Duodenal mucosa (tissue), 2 donors: ENCODE measurements at regions not wholly inside any gene's neighbourhood (a gene's known extent, or its start where the extent isn't known, plus 50 kb on each side); places are given as distances from the start of the nearest gene placed in this dataset.

ENCODE experiments used
- H3K27ac ChIP-seq: one replicate; pipeline ENCODE4 v1.7.0; 2013; ENCODE audit warnings: low read depth, low read length
- H3K27me3 ChIP-seq, 2 donors: one replicate each; pipeline ENCODE4 v1.7.0; 2013; ENCODE audit warnings: low read length in 2 of 2, control low read depth in 1 of 2; ENCODE audit not compliant: insufficient read depth in 2 of 2, control insufficient read depth in 1 of 2
- H3K36me3 ChIP-seq, 2 donors: one replicate each; pipeline ENCODE4 v1.7.0; 2013; ENCODE audit warnings: low read length in 2 of 2, control low read depth in 1 of 2; ENCODE audit not compliant: insufficient read depth in 2 of 2, control insufficient read depth in 1 of 2
- H3K4me1 ChIP-seq, 2 donors: one replicate each; pipeline ENCODE4 v1.7.0; 2013; ENCODE audit warnings: low read length in 2 of 2, control low read depth in 1 of 2; ENCODE audit not compliant: insufficient read depth in 2 of 2, control insufficient read depth in 1 of 2
- H3K4me3 ChIP-seq, 2 donors: one replicate each; pipeline ENCODE4 v1.7.0; 2013; ENCODE audit warnings: low read length in 2 of 2, low read depth in 1 of 2
- H3K9ac ChIP-seq, 2 donors: one replicate each; pipeline ENCODE4 v1.7.0; 2013; ENCODE audit warnings: low read length in 2 of 2, low read depth in 1 of 2
- H3K9me3 ChIP-seq, 2 donors: one replicate each; pipeline ENCODE4 v1.7.0; 2013; ENCODE audit warnings: low read length in 2 of 2, control low read depth in 1 of 2; ENCODE audit not compliant: control insufficient read depth in 1 of 2

DNA sequence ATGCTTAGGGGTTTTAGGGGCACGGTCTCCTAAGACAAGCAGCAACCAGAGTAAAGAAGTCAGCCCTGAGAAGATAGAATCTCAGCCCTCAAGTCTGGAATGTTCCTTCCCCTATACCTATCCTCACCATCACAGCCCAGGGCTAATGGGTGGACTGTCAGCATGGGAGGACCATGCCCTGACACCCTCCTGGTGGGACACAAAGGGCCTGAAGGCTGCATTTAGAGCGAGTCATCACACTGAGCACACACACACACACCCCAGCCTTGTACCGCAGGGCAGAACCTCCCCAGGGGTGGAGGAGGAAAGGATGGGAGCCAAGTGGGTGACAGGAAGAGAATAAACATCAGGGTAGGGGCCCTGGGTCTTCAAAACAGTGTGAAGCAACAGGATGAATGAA, 174.8 kb upstream of the SERP2 start:
- Histone ChIP-seq H3K9ac (no peak overlapping the region), H3K36me3 (no peaks in the 10 kb centered on the region), H3K4me1 (peaks cover 8 to 20% of the 10 kb centered on the region in 2 donors), H3K9me3 (no peaks in the 10 kb centered on the region), H3K27me3 (no peaks in the 10 kb centered on the region), H3K27ac (no peak overlapping the region), H3K4me3 (no peak overlapping the region)

DNA sequence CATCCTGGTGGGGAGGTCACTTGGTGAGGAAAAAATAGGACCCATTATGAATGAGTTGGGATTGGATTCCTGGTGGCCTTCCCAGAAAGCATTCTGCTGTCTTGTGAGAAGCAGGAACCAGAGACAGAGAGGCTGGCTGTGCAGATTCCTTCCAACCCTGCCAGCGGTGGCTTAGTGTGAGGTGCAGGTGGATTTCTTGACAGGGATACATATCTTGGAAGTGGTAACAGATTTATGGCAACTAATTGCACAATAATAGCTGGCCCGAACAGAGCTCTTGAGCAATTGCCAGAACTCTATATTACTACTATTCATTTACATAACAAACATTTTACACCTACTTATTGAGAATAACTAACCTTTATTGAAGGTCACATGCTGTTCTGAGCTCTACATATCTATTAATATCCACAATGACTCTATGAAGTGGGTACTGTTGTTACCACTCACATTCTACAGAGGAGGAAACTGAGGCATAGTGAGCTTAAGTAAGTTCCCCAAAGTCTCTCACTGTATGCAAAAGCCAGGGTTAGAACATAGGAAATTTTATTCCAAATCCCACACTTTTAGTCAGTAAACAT, 173.9 kb upstream of the SERP2 start:
- H3K4me1 ChIP-seq: peaks cover 8 to 20% of the 10 kb centered on the region in 2 donors
- H3K27me3 ChIP-seq: no peaks in the 10 kb centered on the region
- no peaks in the 10 kb centered on the region for H3K36me3 ChIP-seq
- no peak overlapping the region for H3K9ac ChIP-seq
- H3K4me3 ChIP-seq: no peak overlapping the region
- H3K27ac ChIP-seq: no peak overlapping the region
- H3K9me3 ChIP-seq: no peaks in the 10 kb centered on the region

DNA sequence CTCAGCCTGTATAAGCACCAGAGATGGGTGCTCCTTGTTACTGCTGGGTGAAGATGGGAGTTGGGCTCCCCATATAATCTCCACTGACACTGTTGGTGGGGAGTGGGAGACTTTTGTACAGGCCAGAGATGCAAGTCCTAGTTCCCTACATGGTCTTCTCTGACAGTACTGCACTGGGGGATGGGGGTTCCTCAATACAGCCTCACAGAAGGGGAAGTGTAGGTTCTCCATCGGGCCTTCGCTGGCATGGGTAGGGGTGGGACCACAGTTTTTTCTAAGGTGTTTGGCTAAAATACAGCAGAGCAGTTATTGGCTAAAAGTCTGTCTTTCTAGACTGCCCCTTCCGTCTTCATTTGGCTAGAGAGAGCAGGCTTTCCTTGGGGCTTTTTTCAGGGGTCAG, 167.2 kb upstream of the SERP2 start:
- H3K36me3 ChIP-seq: no peaks in the 10 kb centered on the region
- peaks cover 0 to 3% of the 10 kb centered on the region in 2 donors for H3K9me3 ChIP-seq
- no peak overlapping the region for H3K4me3 ChIP-seq
- no peak overlapping the region for H3K27ac ChIP-seq
- H3K27me3 ChIP-seq: no peaks in the 10 kb centered on the region
- H3K9ac ChIP-seq: no peak overlapping the region
- H3K4me1 ChIP-seq: no peaks in the 10 kb centered on the region

DNA sequence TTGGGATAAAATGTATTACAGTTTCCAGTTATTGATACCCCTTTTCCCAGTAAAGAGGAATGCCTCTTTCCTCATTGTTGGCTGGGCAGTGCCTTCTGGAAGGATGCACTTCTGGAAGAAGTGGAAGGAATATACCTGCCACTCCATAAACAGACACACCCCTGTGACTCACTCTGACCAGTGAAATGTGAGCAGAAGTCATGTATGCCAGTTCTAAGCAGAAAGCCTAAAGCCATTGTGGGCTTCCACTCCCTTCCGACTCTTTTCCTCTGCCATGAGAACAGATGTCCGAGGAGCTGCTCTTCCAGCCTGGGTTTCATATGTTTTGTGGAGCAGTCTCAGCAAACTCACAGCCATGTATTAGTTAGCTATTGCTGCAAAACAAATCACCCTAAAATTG, 166.1 kb upstream of the SERP2 start:
- H3K36me3 ChIP-seq: no peaks in the 10 kb centered on the region
- H3K4me1 ChIP-seq: no peaks in the 10 kb centered on the region
- H3K9ac ChIP-seq: no peak overlapping the region
- H3K4me3 ChIP-seq: no peak overlapping the region
- peaks cover 0 to 3% of the 10 kb centered on the region in 2 donors for H3K9me3 ChIP-seq
- H3K27ac ChIP-seq: no peak overlapping the region
- H3K27me3 ChIP-seq: no peaks in the 10 kb centered on the region

DNA sequence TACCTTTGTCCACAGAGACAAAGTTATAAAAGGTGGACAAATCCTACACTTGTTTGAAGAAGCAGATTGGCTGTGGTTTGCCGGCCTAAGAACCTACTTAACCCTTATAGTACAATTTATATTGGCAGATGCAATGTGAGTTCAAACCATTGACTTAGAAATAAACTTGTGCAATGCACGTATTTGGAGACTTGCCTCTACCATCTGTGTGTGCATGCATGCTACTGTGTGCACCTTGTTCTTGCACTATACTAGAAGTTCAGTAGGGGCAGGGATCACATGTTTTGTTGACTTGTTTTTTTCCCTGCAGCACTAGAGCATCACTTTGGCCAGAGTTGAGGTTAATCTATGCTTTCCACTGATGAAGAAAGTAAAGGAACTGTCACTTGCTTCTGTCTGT, 163.1 kb upstream of the SERP2 start:
- Histone ChIP-seq H3K9ac (no peak overlapping the region), H3K27me3 (no peaks in the 10 kb centered on the region), H3K9me3 (peaks cover 0 to 3% of the 10 kb centered on the region in 2 donors), H3K4me3 (no peak overlapping the region), H3K36me3 (no peaks in the 10 kb centered on the region), H3K27ac (no peak overlapping the region), H3K4me1 (no peaks in the 10 kb centered on the region)

DNA sequence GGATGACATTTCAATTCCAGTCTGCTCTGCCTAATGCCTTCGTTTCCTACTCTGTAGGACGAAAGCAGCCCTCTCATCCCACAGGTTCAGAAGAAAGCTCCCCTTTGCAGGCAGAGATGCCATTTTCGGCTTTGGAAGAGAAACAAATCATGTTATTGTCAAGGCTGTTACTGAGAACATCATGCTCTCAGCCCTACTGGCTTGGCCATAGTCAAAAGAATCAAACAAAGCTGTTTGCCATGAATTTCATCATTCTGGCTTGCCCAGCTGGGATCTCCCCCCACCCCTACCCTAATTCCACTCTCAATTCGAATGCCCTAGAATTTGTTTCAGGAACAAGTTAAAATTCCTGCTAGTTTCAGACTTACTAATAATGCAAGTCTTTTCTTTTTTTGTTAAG, 162.3 kb upstream of the SERP2 start:
- Histone ChIP-seq H3K4me3 (no peak overlapping the region), H3K36me3 (no peaks in the 10 kb centered on the region), H3K9ac (no peak overlapping the region), H3K9me3 (no peaks in the 10 kb centered on the region), H3K4me1 (no peaks in the 10 kb centered on the region), H3K27ac (no peak overlapping the region), H3K27me3 (no peaks in the 10 kb centered on the region)

DNA sequence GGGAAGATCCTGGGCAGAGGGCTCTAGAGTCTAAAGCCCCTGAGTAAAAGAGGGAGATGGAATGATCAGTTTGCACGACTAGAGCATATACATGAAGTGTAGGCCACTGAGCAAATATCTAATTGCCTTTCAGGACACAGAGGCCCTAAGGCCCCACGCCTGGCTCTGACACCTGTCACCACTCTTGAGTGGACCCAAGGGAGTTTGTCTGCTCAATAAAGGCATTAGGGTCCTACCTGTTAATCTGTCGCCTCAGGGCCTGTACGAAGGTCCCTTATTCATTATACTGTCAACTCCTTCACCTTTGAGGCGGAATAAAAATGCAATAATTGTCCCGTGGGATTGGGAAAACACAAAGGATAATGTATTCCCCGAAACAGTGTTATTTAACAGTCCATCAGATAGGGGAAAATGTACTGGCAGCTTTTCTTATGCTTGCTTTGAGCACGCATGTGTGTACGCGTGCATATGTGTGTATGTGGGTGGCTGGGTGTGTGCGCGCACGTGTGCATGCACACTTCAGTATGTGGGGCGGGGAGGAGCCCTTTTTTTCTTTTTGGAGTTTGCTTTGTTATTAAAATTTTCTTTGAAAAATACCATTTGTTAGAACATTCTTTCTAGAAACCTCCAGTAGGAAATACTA, 161.8 kb upstream of the SERP2 start:
- H3K36me3 ChIP-seq: no peaks in the 10 kb centered on the region
- no peak overlapping the region for H3K27ac ChIP-seq
- no peak overlapping the region for H3K9ac ChIP-seq

DNA sequence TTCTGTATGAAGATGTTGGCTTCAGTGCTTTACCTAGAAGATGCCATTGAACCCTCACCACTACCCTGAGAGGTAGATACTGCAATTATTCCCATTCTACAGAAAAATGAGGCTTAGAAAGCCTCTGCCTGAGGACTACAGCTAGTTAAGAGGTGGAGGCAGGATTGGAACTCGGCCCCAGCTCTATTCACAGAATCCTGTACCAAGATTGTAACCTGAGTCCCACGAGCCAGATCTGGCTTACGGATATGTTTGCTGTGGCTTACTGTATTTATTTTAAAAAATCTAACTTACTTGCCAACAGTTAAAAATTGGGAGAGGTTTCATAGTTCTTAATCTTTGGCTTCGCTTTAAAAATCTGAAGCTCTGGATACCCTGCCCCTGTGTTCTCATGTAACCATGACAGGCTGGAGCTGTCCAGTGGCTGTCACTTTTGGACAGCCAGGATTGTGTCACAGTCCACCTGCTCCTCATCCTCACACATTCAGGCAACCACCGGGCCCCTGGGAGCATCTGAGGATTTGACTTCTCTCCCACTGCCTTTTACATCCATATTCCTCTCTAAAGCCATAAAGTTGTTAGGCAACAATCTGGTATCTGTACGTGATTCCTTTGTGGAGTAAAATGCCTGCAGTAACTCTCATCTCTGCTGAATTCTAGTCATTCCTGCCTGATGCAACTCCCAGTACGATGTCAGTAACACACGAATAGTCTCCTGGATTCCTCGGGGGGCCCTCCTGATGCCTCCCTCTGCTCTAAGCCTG, 160.8 kb upstream of the SERP2 start:
- no peak overlapping the region for H3K9ac ChIP-seq

More for the DNA sequence above, 161.8 kb upstream of the SERP2 start:
- no peak overlapping the region for H3K4me3 ChIP-seq
- no peaks in the 10 kb centered on the region for H3K27me3 ChIP-seq
- no peaks in the 10 kb centered on the region for H3K9me3 ChIP-seq
- no peaks in the 10 kb centered on the region for H3K4me1 ChIP-seq

DNA sequence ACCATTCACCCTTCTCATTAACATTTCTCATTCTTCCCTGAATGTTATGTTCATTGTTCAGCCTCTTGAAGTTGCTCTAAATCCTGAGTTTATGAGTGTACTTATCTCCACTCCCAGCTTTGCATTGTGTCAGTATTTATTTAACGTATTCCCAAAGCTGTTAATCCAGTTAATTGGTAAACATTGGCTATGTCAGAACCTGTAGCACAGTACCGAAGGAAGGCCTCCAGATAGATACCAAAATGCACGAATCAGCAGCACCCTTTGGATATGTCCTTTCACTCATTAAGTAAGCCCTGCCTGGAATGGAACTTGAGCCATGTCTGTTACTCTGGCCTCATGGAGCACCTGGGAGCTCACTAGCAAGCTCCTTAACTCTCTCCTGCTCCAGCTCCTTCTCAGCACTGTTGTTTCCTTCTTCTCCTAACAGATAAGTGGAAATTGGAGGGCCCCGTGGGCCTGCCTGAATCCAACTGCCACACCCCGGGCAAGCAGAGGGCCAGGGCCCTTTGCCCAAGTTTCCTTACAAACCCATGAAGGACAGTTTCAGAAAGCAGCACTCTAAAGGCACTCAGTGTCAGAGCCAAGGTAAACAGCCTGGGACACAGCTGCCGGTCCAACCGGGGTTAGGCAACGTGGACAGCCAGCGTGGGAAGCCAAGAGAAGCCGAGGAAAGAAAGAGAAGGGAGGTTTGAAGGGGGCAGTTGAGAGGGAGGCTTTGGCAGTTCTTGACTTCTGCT, 155.0 kb upstream of the SERP2 start:
- H3K27me3 ChIP-seq: no peaks in the 10 kb centered on the region
- H3K9me3 ChIP-seq: no peaks in the 10 kb centered on the region
- H3K27ac ChIP-seq: no peak overlapping the region
- H3K9ac ChIP-seq: no peak overlapping the region
- H3K4me1 ChIP-seq: peaks cover 9 to 17% of the 10 kb centered on the region in 2 donors
- peak overlapping the region in 1 of 2 donors; percentile 7 for H3K4me3 ChIP-seq
- no peaks in the 10 kb centered on the region for H3K36me3 ChIP-seq

More for the DNA sequence above, 160.8 kb upstream of the SERP2 start:
- Histone ChIP-seq H3K36me3 (no peaks in the 10 kb centered on the region), H3K27me3 (no peaks in the 10 kb centered on the region), H3K4me3 (no peak overlapping the region), H3K27ac (no peak overlapping the region), H3K4me1 (peaks cover 0 to 3% of the 10 kb centered on the region in 2 donors), H3K9me3 (no peaks in the 10 kb centered on the region)
